ENCODE measurements at regions not wholly inside any gene's neighbourhood (a gene's known extent, or its start where the extent isn't known, plus 50 kb on each side); places are given as distances from the start of the nearest gene placed in this dataset.

- no peak for DNase-seq
Measured at GRCh38 chr20:58058421-58059259, 169.8 kb downstream of the ANKRD60 start.

- DNase-seq: no peak
Measured at GRCh38 chr20:58056921-58057686, 171.3 kb downstream of the ANKRD60 start.

GRCh38 chr20:58056021-58056591 lies 172.3 kb downstream of the ANKRD60 start:
- DNase-seq: no peak

DNA sequence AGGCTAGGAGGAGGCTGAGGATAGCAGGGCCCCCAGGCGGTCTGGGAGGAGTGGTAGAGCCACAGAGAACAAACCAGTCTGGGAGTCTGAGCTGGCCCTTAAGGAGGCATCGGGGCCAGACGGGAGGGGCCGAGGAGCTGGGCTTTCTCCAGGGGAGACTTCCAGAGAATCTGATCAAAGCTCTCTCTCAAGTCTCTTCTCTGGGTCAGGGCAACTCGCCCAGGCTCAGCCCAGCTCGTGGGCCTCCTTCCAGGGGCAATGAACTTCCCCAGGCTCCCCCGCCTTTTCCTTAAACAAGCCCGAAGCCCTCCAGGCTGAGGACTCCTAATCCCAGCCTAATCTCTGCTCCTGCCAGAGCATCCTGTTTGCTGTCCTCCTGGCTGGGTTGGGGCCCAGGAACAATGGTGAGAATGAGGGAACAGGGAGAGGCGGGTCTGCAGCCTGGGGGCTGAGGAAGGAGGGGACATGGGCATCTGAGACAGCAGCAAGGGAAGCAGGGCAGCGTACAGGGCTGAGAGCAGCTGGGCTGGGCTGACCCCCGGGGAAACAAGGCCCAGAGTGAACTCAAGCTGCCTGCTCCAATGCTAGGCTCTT lies 173.6 kb downstream of the ANKRD60 start:
- no peak for DNase-seq

- DNase-seq: no peak
Measured at GRCh38 chr20:58054082-58054779, 174.2 kb downstream of the ANKRD60 start.

DNA sequence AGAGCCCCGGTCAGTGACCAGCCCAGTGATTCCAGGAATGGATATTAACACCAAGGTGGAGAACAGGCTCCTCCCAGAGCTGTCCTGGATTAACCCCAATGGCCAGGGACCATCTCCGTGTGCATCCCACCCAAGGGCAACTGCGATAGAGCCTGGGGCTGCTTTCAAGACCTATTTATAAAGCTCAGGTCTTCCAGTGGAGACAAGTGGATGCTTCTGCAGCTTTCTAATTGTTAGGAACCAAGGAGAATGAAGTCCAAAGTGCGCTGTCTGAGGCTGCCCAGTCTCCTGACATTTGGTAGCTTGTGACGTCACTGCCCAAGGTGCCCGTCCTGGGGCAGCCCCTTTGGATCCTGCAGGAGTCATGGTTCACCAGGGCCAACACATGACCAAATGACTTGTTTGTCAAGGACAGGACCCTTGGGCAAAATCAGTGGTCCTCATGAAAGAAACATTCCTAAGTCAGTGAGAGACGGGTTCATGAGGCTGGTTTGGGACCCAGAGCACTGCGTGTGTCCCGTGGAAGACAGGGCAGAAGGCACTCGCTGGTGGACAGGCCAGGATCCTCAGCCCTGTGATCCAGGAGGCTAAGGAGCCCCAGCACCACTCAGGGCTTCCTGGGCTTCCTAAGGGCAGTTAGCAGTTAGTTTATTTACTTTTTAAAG lies 174.9 kb downstream of the ANKRD60 start:
- no peak for DNase-seq

- no peak for DNase-seq
Measured at GRCh38 chr20:58051367-58051766, 177.1 kb downstream of the ANKRD60 start.

- DNase-seq: peak; percentile 1
Measured at GRCh38 chr20:58048096-58048702, 180.3 kb downstream of the ANKRD60 start.

GRCh38 chr20:58046311-58046710 lies 182.1 kb downstream of the ANKRD60 start:
- no peak for DNase-seq

DNA sequence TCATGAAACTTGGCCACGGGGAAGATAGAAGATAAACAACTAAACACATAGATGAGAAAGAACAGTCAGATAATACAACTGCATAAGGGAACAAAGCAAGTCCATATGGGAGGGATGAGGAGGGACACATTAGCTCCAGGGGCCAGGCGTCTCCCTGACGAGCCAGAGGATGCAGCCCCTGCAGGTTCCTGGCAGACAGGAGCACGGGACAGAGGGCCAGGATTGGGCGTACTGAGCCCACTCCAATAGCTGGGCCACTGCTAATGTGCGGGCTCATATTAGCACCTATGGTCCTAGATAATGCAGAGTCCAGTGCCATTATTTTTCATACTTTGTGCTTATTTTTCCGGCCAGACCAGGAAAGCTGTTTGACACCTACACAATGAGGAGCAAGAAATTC lies 182.9 kb downstream of the ANKRD60 start:
- no peak for DNase-seq

DNA sequence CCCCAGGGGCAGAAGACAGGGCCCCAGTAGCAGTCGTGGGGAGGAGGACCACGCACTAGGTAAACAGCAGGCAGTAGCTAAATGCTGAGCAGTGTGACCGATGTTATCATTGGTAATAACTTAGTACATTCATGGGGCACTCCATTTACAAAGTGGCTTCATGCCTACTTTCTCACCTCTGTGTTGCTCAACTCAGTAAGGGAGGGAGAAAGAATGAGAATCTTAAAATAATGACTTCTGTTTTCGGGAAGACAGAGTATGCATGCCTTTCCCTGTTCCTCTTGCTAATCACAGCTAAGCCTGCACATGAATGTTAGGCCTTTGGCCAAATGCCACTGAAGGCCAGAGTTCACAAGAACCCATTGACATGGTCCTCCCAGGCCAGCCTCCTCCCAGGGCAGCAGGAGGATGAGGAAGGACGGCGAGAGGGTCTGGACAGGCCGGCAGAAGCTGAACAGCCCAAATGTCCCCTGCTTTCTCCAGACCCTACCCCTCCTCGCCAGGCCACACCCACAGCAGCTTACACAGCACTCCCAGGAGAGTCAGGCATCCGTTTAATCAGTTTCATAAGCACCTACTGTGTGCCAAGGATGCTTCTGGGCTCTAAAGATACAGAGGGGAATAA lies 183.4 kb downstream of the ANKRD60 start:
- DNase-seq: no peak

GRCh38 chr20:58044286-58044685 lies 184.2 kb downstream of the ANKRD60 start:
- DNase-seq: no peak

GRCh38 chr20:58043236-58044140 lies 185.0 kb downstream of the ANKRD60 start:
- no peak for DNase-seq

- DNase-seq: no peak
Measured at GRCh38 chr20:58042591-58042990, 185.9 kb downstream of the ANKRD60 start.

DNA sequence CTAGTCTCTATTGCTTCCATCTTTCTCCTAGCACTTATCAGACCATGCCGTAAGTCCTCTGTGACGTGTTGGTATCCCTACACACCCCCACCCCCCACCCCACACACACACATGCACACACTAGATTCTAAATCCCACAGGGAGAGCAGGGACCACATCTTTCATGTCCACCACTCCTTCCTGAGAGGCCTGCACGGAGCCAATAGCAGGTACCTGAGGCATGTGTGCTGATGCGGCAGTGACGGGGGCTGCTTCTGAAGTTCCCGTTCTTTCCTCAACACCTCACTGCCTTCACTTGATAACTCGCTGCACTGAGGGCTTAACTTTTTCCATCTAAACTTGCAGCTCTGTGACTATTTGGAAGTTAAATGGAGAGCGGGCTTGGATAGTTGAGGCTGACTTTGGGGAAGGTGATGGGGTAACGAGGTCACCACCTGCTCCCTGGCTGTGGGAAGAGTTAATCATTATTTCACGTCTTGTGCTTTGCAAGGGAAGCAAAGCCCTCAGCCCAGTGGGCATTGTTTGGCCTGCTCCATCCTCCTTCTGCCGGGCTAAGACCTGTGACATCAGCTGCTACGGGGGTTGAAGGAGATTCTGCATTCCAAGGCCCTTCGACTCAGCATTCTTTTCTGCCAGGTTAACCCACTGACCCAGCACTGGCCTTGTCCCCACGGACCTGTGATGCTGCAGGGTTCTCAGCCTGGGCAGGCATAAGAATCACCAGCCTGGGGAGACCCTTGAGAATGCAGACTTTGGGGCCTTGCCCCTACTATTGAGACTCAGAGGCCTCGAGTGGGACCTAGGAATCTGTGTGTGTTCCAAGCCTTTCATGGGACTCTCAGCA lies 187.8 kb downstream of the ANKRD60 start:
- DNase-seq: no peak

DNA sequence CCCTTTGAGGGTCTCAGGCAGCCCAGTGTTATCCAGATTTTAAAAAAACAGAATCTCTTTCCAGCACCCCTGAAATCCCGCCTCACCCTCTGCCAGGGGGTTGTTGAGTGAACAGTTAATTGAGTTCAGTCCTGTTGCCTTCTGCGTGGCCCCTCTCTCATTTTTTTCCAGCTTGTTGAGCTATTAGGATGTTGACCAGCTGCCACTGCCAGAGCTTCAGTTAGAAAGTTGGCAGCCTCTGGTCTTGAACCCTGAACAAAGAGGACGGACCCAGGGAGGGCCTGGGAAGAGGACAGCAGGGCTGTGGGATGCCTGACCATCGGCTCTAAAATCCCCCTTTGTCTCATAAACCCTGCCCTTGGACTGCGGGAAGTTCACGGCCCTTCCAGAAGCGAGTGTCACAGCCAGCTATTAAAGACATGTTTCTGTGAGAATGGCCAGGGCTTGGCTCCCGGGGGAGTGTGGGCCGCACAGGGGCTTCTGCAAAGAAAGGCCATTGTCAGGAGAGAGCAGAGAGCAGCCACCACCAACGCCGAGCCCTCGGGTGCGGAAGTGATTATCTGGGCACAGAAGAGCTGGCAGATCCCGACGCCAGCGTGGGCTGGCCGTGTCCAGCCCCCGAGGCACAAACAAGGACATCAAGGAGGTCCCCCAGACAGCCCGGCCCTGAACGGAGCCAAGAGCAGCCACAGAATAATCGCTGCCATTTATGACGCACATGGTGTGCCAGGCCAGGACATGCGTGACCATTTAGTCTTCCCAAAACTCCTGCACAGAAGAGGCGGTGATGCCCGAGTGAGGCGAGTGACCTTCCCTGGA lies 189.0 kb downstream of the ANKRD60 start:
- DNase-seq: no peak

DNA sequence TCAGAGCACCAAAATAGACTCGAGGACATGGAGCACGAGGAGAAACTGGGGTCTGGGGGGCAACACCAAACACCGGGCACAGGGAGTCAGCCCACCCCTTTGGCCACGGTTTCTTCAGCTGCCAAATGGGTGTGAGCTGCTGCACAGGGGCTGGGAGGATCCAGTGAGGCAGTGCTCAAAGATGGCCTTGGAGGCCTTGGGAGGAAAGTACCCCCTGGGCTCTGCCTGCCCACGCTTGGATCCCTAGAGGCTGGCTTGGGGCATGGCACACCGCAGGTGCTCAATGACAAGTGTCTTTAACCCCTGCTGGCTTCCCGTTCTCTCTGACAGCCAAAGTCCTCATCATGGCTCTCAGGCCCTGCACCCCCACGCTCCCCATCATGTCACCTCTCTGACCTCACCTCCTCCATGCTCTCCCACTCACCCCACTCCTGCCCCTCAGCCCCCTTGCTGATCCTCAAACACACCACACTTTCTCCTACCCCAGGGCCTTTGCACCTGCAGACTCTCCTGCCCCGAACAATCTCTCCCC lies 190.3 kb downstream of the ANKRD60 start:
- no peak for DNase-seq

GRCh38 chr20:58037631-58038030 lies 190.8 kb downstream of the ANKRD60 start:
- no peak for DNase-seq
